ENCODE measurements at regions not wholly inside any gene's neighbourhood (a gene's known extent, or its start where the extent isn't known, plus 50 kb on each side); places are given as distances from the start of the nearest gene placed in this dataset.

DNA sequence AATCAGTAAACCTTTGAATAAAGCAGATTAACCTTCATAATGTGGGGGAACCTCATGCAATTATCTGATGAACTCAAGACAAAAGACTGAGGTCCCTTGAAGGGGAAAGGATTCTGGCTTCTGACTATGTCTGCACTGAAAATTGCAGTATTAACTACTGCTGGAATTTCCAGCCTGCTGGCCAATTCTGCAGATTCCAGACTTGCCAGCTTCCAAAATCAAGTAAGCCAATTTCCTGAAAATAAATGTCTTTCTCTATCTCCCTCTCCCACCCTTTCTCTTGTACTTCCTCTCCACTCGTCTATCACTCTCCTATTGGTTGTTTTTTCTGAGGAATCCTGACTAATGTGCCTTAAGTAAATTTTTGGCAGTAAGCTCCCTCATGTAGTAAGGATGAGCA is 1479.9 kb upstream of the PRR20A start:
- Mint-ChIP-seq H3K9me3 (peaks cover 0 to 25% (median 17%) of the 10 kb centered on the region in 7 donors), H3K27me3 (no peaks in the 10 kb centered on the region), H3K27ac (no peak overlapping the region), H3K36me3 (no peaks in the 10 kb centered on the region), H3K4me1 (no peaks in the 10 kb centered on the region), H3K4me3 (no peak overlapping the region)
- no peak for DNase-seq
- no peak for ATAC-seq (ENCODE audit: low read depth in 2 of 2)

- Mint-ChIP-seq H3K4me3 (no peak overlapping the region), H3K4me1 (no peaks in the 10 kb centered on the region), H3K27me3 (no peaks in the 10 kb centered on the region), H3K36me3 (no peaks in the 10 kb centered on the region), H3K9me3 (peaks cover 0 to 23% (median 14%) of the 10 kb centered on the region in 7 donors), H3K27ac (no peak overlapping the region)
- no peak for DNase-seq
- no peak for ATAC-seq (ENCODE audit: low read depth in 2 of 2)
Observed at GRCh38 chr13:55661505-55661904, 1479.2 kb upstream of the PRR20A start.

- H3K27me3 Mint-ChIP-seq = no peaks in the 10 kb centered on the region
- H3K36me3 Mint-ChIP-seq = no peaks in the 10 kb centered on the region
- no peak overlapping the region for H3K4me3 Mint-ChIP-seq
- no peak overlapping the region for H3K27ac Mint-ChIP-seq
- H3K4me1 Mint-ChIP-seq = no peaks in the 10 kb centered on the region
- H3K9me3 Mint-ChIP-seq = peaks cover 0 to 12% (median 7%) of the 10 kb centered on the region in 7 donors
- ATAC-seq (ENCODE audit: low read depth in 2 of 2) (no peak), DNase-seq (no peak)
Observed at GRCh38 chr13:55664178-55664577, 1476.5 kb upstream of the PRR20A start.

DNA sequence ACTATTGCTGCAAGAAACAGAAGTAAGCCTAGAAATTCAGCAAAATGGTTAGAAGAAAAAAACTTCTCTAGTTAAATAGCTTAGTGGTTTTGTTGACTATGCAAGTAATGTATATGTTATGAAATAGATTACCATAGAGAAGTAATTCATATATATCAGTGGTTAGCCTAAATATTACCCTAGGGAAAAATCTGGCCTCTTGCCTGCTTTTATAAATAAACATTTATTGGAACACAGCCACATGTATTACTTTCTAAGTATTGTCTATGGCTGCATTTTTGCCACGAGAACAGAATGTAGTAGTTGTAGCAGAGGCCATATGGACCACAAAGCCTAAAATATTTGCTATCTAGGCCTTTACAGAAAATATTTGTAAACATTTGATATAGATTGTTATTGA is 1471.7 kb upstream of the PRR20A start:
- DNase-seq = no peak
- H3K27me3 Mint-ChIP-seq = no peaks in the 10 kb centered on the region
- H3K27ac Mint-ChIP-seq = no peak overlapping the region
- H3K36me3 Mint-ChIP-seq = no peaks in the 10 kb centered on the region
- H3K9me3 Mint-ChIP-seq = peaks cover 0 to 10% (median 4%) of the 10 kb centered on the region in 7 donors
- H3K4me1 Mint-ChIP-seq = no peaks in the 10 kb centered on the region
- no peak for ATAC-seq (ENCODE audit: low read depth in 2 of 2)
- no peak overlapping the region for H3K4me3 Mint-ChIP-seq

- Mint-ChIP-seq H3K27me3 (no peaks in the 10 kb centered on the region), H3K9me3 (peaks cover 0 to 20% (median 4%) of the 10 kb centered on the region in 7 donors), H3K4me1 (no peaks in the 10 kb centered on the region), H3K4me3 (no peak overlapping the region), H3K27ac (no peak overlapping the region), H3K36me3 (no peaks in the 10 kb centered on the region)
- ATAC-seq (ENCODE audit: low read depth in 2 of 2) (no peak), DNase-seq (no peak)
Observed at GRCh38 chr13:55673910-55674309, 1466.8 kb upstream of the PRR20A start.

DNA sequence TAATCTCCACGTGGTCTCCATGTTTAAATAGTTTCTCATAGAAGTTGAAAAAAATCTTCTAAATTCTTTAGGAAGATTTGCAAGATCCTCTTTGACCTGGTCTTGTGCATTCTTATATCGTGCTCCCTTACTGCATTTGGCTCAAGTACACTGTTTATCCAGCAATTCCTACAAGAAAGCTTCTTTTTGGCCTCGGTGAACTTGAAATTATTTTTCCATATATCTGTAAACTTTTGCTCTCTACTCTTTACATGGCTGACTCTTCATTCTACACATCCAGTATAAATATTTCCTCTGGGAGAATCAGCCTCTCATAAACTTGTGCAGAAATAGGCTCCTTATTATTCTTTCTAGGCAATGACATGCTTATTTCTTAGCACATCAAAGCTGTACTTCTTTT is 1457.9 kb upstream of the PRR20A start:
- DNase-seq = no peak
- Mint-ChIP-seq H3K36me3 (no peaks in the 10 kb centered on the region), H3K27ac (no peak overlapping the region), H3K4me1 (no peaks in the 10 kb centered on the region), H3K27me3 (no peaks in the 10 kb centered on the region), H3K9me3 (peaks cover 0 to 8% (median 3%) of the 10 kb centered on the region in 7 donors), H3K4me3 (no peak overlapping the region)
- no peak for ATAC-seq (ENCODE audit: low read depth in 2 of 2)

DNA sequence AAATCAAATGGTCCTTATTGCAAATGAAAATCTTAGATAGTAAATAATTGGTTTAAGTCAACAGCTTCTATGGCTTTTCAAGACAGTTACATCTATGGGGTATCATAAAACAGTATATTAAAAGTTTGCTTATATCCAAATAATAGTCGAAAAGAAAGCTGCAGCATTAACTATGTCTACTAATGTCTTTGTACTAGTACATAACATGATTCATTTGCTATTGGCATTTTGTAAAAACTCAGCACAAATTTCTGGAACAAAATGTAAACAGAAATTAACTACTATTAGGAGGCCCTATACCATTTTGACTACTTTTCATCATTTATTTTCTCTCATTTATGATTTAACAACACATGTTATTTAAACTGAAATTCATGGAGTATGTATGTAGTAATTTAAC is 1435.2 kb upstream of the PRR20A start:
- peaks cover 0 to 5% (median 0%) of the 10 kb centered on the region in 7 donors for H3K9me3 Mint-ChIP-seq
- H3K4me3 Mint-ChIP-seq = no peak overlapping the region
- H3K36me3 Mint-ChIP-seq = no peaks in the 10 kb centered on the region
- no peaks in the 10 kb centered on the region for H3K4me1 Mint-ChIP-seq
- DNase-seq (no peak), ATAC-seq (ENCODE audit: low read depth in 2 of 2) (no peak)
- no peaks in the 10 kb centered on the region for H3K27me3 Mint-ChIP-seq
- H3K27ac Mint-ChIP-seq = no peak overlapping the region

GRCh38 chr13:55705971-55706370 is 1434.7 kb upstream of the PRR20A start:
- Mint-ChIP-seq H3K4me1 (no peaks in the 10 kb centered on the region), H3K27ac (no peak overlapping the region), H3K4me3 (no peak overlapping the region), H3K9me3 (peaks cover 0 to 5% (median 0%) of the 10 kb centered on the region in 7 donors), H3K36me3 (no peaks in the 10 kb centered on the region), H3K27me3 (no peaks in the 10 kb centered on the region)
- no peak for ATAC-seq (ENCODE audit: low read depth in 2 of 2)
- no peak for DNase-seq

DNA sequence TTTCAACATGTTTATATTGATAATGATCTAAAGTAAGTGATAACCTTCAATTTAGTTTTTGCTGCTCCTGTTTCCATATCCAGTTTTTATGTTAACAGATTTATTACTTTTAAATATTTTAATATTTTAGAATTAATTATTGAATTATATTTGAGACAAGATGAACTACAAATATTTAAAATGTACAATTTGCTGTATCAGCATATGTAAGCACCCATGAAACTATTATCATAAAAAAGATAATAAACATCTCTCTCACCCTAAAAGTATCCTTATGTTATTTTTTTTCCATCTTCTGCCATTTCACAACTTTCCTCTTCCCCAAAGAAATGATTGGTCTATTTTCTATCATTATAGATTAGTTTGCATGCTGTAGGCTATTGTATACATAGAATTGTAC is 1426.6 kb upstream of the PRR20A start:
- Mint-ChIP-seq H3K36me3 (no peaks in the 10 kb centered on the region), H3K4me3 (no peak overlapping the region), H3K9me3 (peaks cover 0 to 12% (median 7%) of the 10 kb centered on the region in 7 donors), H3K27me3 (no peaks in the 10 kb centered on the region), H3K27ac (no peak overlapping the region), H3K4me1 (no peaks in the 10 kb centered on the region)
- ATAC-seq (ENCODE audit: low read depth in 2 of 2) (no peak), DNase-seq (no peak)

- H3K27ac Mint-ChIP-seq = no peak overlapping the region
- no peaks in the 10 kb centered on the region for H3K36me3 Mint-ChIP-seq
- no peaks in the 10 kb centered on the region for H3K27me3 Mint-ChIP-seq
- no peak overlapping the region for H3K4me3 Mint-ChIP-seq
- ATAC-seq (ENCODE audit: low read depth in 2 of 2) = no peak
- no peak for DNase-seq
- H3K9me3 Mint-ChIP-seq = peaks cover 0 to 8% (median 0%) of the 10 kb centered on the region in 7 donors
- H3K4me1 Mint-ChIP-seq = no peaks in the 10 kb centered on the region
Observed at GRCh38 chr13:55727683-55728082, 1413.0 kb upstream of the PRR20A start.

GRCh38 chr13:55728247-55728646 is 1412.5 kb upstream of the PRR20A start:
- Mint-ChIP-seq H3K27me3 (no peaks in the 10 kb centered on the region), H3K4me1 (no peaks in the 10 kb centered on the region), H3K4me3 (no peak overlapping the region), H3K9me3 (peaks cover 0 to 12% (median 3%) of the 10 kb centered on the region in 7 donors), H3K36me3 (no peaks in the 10 kb centered on the region), H3K27ac (no peak overlapping the region)
- ATAC-seq (ENCODE audit: low read depth in 2 of 2) = no peak
- no peak for DNase-seq

GRCh38 chr13:55745828-55746227 is 1394.9 kb upstream of the PRR20A start:
- Mint-ChIP-seq H3K9me3 (peaks cover 0 to 9% (median 2%) of the 10 kb centered on the region in 7 donors), H3K4me1 (no peaks in the 10 kb centered on the region), H3K27ac (no peak overlapping the region), H3K4me3 (no peak overlapping the region), H3K36me3 (no peaks in the 10 kb centered on the region), H3K27me3 (no peaks in the 10 kb centered on the region)
- DNase-seq = no peak
- no peak for ATAC-seq (ENCODE audit: low read depth in 2 of 2)

GRCh38 chr13:55761986-55762385 is 1378.7 kb upstream of the PRR20A start:
- no peak overlapping the region for H3K4me3 Mint-ChIP-seq
- no peaks in the 10 kb centered on the region for H3K27me3 Mint-ChIP-seq
- no peak overlapping the region for H3K27ac Mint-ChIP-seq
- no peak for ATAC-seq (ENCODE audit: low read depth in 2 of 2)
- DNase-seq = no peak
- H3K4me1 Mint-ChIP-seq = no peaks in the 10 kb centered on the region
- H3K9me3 Mint-ChIP-seq = peaks cover 0 to 7% (median 2%) of the 10 kb centered on the region in 7 donors
- no peaks in the 10 kb centered on the region for H3K36me3 Mint-ChIP-seq

DNA sequence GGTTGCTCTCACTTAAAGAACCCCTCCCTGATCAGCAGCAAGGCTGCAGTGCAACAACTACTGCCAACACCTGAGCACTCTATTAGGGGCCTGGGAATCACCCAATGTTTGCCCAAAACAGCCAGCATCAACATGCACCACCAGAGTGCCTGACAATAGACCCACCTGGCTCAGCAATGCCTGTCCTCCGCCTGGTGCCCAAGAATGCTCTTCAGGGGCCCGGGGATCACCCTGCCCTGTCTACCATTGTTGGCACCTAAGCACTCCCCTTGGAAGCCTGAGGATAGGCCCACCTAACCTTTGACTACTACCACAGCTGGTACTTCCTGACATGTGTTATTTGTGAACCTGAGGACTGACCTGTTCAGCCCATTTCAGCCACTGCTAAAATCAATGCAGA is 1363.1 kb upstream of the PRR20A start:
- H3K4me3 Mint-ChIP-seq = no peak overlapping the region

GRCh38 chr13:55783841-55784240 is 1356.9 kb upstream of the PRR20A start:
- H3K27me3 Mint-ChIP-seq = no peaks in the 10 kb centered on the region
- H3K27ac Mint-ChIP-seq = no peak overlapping the region
- H3K4me3 Mint-ChIP-seq = no peak overlapping the region
- no peaks in the 10 kb centered on the region for H3K4me1 Mint-ChIP-seq
- no peaks in the 10 kb centered on the region for H3K36me3 Mint-ChIP-seq
- peaks cover 5 to 14% (median 11%) of the 10 kb centered on the region in 7 donors for H3K9me3 Mint-ChIP-seq
- no peak for DNase-seq
- no peak for ATAC-seq (ENCODE audit: low read depth in 2 of 2)

More for the DNA sequence above, 1363.1 kb upstream of the PRR20A start:
- Mint-ChIP-seq H3K27me3 (no peaks in the 10 kb centered on the region), H3K9me3 (peaks cover 0 to 12% (median 3%) of the 10 kb centered on the region in 7 donors), H3K36me3 (no peaks in the 10 kb centered on the region), H3K27ac (no peak overlapping the region), H3K4me1 (no peaks in the 10 kb centered on the region)
- DNase-seq = no peak
- no peak for ATAC-seq (ENCODE audit: low read depth in 2 of 2)

All from naive B cell (primary cell).